Glutamatergic neuron (in vitro differentiated cells): ENCODE measurements at regions not wholly inside any gene's neighbourhood (a gene's known extent, or its start where the extent isn't known, plus 50 kb on each side); places are given as distances from the start of the nearest gene placed in this dataset.

Experiments used
- DNase-seq: peaks from one replicate; pipeline ENCODE4 v3.0.0; 2022
- H3K27ac Mint-ChIP-seq: one replicate; pipeline ENCODE4 v1.8.0; 2020; ENCODE audit warnings: mild to moderate bottlenecking, mixed read lengths, inconsistent platforms; ENCODE audit not compliant: unreplicated experiment
- H3K27me3 Mint-ChIP-seq: one replicate; pipeline ENCODE4 v1.8.0; 2020; ENCODE audit warnings: mild to moderate bottlenecking, moderate library complexity, mixed read lengths, inconsistent platforms; ENCODE audit not compliant: unreplicated experiment
- H3K36me3 Mint-ChIP-seq: one replicate; pipeline ENCODE4 v1.8.0; 2020; ENCODE audit warnings: mild to moderate bottlenecking, mixed read lengths, inconsistent platforms; ENCODE audit not compliant: unreplicated experiment
- H3K4me1 Mint-ChIP-seq: one replicate; pipeline ENCODE4 v1.8.0; 2020; ENCODE audit warnings: mild to moderate bottlenecking, low read depth, mixed read lengths, inconsistent platforms; ENCODE audit not compliant: unreplicated experiment
- H3K4me3 Mint-ChIP-seq: one replicate; pipeline ENCODE4 v1.8.0; 2020; ENCODE audit warnings: mild to moderate bottlenecking, mixed read lengths, inconsistent platforms; ENCODE audit not compliant: unreplicated experiment
- H3K9me3 Mint-ChIP-seq: one replicate; pipeline ENCODE4 v1.8.0; 2020; ENCODE audit warnings: mild to moderate bottlenecking, moderate library complexity, mixed read lengths, inconsistent platforms; ENCODE audit not compliant: unreplicated experiment
- CTCF ChIP-seq: fragments of 200-600 bp; sonication (generic); IDR thresholded peaks from one replicate; pipeline ENCODE4 v1.5.0; 2021; ENCODE audit not compliant: partially characterized antibody, unreplicated experiment

GRCh38 chr3:69472093-69472492, 86.2 kb upstream of the FRMD4B start:
- no peaks in the 10 kb centered on the region for H3K36me3 Mint-ChIP-seq
- H3K4me3 Mint-ChIP-seq: no peak overlapping the region
- no peaks in the 10 kb centered on the region for H3K27me3 Mint-ChIP-seq
- H3K9me3 Mint-ChIP-seq: no peaks in the 10 kb centered on the region
- H3K4me1 Mint-ChIP-seq: no peaks in the 10 kb centered on the region
- no peak for TF ChIP-seq CTCF
- no peak overlapping the region for H3K27ac Mint-ChIP-seq
- DNase-seq: no peak

- peaks cover 6% of the 10 kb centered on the region for H3K4me1 Mint-ChIP-seq
- TF ChIP-seq CTCF: no peak
- no peaks in the 10 kb centered on the region for H3K27me3 Mint-ChIP-seq
- no peak overlapping the region for H3K4me3 Mint-ChIP-seq
- H3K27ac Mint-ChIP-seq: no peak overlapping the region
- DNase-seq: no peak
- H3K9me3 Mint-ChIP-seq: peaks cover 2% of the 10 kb centered on the region
- peaks cover 4% of the 10 kb centered on the region for H3K36me3 Mint-ChIP-seq
Observed at GRCh38 chr3:69463531-69463930, 77.6 kb upstream of the FRMD4B start.

- Mint-ChIP-seq H3K36me3 (peaks cover 4% of the 10 kb centered on the region), H3K9me3 (peaks cover 2% of the 10 kb centered on the region), H3K27ac (no peak overlapping the region), H3K27me3 (peaks cover 1% of the 10 kb centered on the region), H3K4me3 (no peak overlapping the region), H3K4me1 (peaks cover 6% of the 10 kb centered on the region)
- DNase-seq: no peak
- TF ChIP-seq CTCF: no peak
Observed at GRCh38 chr3:69462826-69463100, 76.9 kb upstream of the FRMD4B start.

- H3K36me3 Mint-ChIP-seq: peaks cover 4% of the 10 kb centered on the region
- H3K9me3 Mint-ChIP-seq: peaks cover 2% of the 10 kb centered on the region
- no peak for TF ChIP-seq CTCF
- no peak for DNase-seq
- H3K4me3 Mint-ChIP-seq: no peak overlapping the region
- H3K27ac Mint-ChIP-seq: no peak overlapping the region
- H3K27me3 Mint-ChIP-seq: peaks cover 1% of the 10 kb centered on the region
- peaks cover 6% of the 10 kb centered on the region for H3K4me1 Mint-ChIP-seq
Observed at GRCh38 chr3:69462022-69462825, 76.3 kb upstream of the FRMD4B start.

- TF ChIP-seq CTCF: no peak
- H3K9me3 Mint-ChIP-seq: peaks cover 2% of the 10 kb centered on the region
- no peak overlapping the region for H3K4me3 Mint-ChIP-seq
- H3K27ac Mint-ChIP-seq: no peak overlapping the region
- peaks cover 6% of the 10 kb centered on the region for H3K4me1 Mint-ChIP-seq
- peaks cover 4% of the 10 kb centered on the region for H3K36me3 Mint-ChIP-seq
- no peak for DNase-seq
- H3K27me3 Mint-ChIP-seq: peaks cover 1% of the 10 kb centered on the region
Observed at GRCh38 chr3:69460034-69460433, 74.1 kb upstream of the FRMD4B start.
